GM10248 (cell line): ENCODE measurements at regions not wholly inside any gene's neighbourhood (a gene's known extent, or its start where the extent isn't known, plus 50 kb on each side); places are given as distances from the start of the nearest gene placed in this dataset.

Experiments
- CTCF ChIA-PET: fragments of 300-600 bp; sonication (Branson Sonifier 250); formaldehyde crosslinking; extraction: SDS; loops from one replicate; lab custom pipeline; 2021; ENCODE audit warnings: antibody characterized with exemption; lab: Yijun Ruan, JAX
- POLR2A ChIA-PET: fragments of 350-650 bp; sonication (Branson Sonifier 250); formaldehyde crosslinking; extraction: SDS; loops from one replicate; lab custom pipeline; 2020; ENCODE audit warnings: antibody characterized with exemption; lab: Yijun Ruan, JAX
- DNase-seq: peaks from one replicate; pipeline ENCODE4 v3.0.0; 2012; ENCODE audit errors: extremely low spot score
- TF ChIP-seq, protein P1 (sequence below): IDR thresholded peaks from 2 replicates; pipeline ENCODE4 v1.5.1; 2012; ENCODE audit warnings: mild to moderate bottlenecking, low read depth; ENCODE audit errors: extremely low read depth, missing control alignments, control extremely low read depth

DNA sequence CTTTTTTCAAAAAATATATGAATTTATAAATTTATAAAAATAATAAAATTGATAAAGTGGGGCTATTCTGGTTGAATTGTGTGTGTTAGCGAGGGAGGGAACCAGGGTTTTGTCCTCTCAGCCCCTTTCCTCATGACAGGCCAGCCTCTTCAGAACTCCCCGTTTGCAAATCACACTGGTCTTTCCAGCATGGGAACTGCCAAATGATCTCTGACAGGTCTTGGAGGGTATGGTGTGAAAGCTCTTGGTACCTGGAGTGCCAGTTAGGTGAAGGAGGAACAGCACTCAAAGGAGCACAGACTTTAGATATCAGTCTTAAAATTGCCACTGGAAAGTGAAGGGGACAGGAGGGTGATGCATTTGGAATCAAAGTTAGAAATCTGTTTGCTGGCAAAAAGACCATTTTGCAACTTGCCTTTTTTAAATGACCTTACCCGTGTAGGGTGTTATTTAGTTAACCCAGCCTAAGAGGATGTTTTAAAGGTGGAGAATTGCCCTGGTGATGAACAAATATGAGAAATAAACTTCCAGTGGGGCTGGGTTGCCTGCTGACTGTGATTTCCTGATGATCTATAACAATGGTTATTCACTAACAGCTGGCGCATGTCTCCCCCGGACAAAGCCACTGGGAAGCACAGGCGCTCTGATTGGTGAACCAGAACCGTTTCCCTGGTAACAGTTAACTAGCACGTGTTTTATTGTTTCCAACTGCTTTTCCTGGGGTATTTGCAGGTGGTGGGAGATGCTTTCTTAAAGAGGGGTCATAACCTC is 85.3 kb upstream of the EFEMP1 start:
- DNase-seq: no peak
- CTCF ChIA-PET: no interaction called here
- TF ChIP-seq, protein P1, sequence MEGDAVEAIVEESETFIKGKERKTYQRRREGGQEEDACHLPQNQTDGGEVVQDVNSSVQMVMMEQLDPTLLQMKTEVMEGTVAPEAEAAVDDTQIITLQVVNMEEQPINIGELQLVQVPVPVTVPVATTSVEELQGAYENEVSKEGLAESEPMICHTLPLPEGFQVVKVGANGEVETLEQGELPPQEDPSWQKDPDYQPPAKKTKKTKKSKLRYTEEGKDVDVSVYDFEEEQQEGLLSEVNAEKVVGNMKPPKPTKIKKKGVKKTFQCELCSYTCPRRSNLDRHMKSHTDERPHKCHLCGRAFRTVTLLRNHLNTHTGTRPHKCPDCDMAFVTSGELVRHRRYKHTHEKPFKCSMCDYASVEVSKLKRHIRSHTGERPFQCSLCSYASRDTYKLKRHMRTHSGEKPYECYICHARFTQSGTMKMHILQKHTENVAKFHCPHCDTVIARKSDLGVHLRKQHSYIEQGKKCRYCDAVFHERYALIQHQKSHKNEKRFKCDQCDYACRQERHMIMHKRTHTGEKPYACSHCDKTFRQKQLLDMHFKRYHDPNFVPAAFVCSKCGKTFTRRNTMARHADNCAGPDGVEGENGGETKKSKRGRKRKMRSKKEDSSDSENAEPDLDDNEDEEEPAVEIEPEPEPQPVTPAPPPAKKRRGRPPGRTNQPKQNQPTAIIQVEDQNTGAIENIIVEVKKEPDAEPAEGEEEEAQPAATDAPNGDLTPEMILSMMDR: no peak
- POLR2A ChIA-PET: no interaction called here

DNA sequence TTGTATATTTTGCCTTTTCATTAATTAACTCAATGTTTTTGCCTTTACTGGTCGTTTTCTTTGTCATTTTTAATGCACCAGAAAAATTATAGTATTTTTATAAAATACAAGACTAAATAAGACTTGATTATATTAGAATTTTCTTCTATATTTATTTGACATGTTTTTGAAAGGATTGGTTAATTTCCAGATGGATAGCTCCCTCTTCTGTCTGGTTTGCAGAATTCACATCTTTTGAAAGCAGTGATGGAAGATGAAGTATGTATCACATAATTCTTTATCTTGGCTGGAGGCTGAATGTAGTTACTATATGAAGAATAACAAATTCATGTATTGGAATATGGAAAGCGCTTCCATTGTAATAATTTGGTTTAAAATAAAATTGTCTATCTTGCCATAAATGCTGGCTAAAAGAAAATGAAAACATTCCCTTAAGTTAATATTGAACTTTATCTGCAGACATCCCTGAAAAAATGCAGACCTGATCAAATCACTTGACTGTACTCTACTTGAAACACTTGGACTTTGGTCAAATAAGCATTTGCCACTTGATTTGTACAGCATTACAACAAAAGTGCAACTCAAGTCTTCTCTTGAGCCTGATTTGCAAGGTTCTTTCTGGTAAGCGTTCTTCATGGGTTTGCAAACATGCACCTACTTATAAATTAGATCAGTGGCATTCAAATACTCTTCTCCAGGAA is 86.3 kb upstream of the EFEMP1 start:
- no peak for DNase-seq
- TF ChIP-seq, protein P1: peak; percentile 41
- CTCF ChIA-PET: interaction anchor here (0.7 to 1.3 kb wide), 2 partner anchors 19 to 290 kb away, joined by 3 to 4 read pairs; no protein-coding TSS in a partner anchor
- POLR2A ChIA-PET: no interaction called here

DNA sequence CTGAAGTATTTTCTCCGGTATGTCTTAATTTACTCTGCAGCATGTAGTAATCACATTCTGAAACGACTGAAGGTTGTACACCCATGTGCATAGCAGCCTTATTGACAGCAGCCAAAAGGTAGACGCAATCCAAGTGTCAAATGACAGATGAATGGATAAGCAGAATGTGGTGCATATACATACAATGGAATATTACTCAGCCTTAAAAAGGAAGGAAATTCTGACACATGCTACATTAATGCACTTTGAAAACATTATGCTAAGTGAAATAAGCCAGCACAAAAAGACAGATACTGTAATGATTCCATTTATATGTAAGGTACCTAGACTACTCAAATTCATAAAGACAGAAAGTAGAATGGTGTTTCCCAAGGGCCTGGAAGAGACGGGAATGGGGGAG is 88.0 kb upstream of the EFEMP1 start:
- TF ChIP-seq, protein P1: no peak
- ChIA-PET CTCF (no interaction called here), POLR2A (no interaction called here)
- no peak for DNase-seq

DNA sequence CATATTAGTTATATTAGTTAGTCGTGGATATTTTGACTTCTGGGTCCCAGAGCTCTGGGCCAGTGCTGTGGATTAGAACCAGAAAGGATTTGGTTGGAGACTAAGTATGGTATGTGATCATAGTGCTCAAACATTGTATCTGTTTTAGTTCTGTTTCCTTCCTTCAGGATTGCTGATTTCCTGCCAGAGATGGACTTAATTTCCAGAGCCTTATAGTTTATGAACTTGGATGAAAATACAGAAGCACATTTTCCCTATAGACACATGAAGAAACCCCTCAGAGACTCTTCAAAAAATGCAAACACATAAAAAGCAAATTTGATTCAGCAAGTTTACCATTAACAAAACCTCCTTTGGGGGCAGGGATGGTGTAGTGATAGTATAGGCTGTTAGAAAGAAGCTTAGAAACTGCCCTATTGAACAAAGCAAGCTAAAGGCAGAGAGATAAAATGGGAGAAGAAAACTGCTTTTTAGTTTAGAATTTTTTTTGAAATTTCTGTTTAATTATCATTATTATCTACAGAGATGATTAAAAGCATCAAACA is 88.7 kb upstream of the EFEMP1 start:
- ChIA-PET CTCF (no interaction called here), POLR2A (no interaction called here)

DNA sequence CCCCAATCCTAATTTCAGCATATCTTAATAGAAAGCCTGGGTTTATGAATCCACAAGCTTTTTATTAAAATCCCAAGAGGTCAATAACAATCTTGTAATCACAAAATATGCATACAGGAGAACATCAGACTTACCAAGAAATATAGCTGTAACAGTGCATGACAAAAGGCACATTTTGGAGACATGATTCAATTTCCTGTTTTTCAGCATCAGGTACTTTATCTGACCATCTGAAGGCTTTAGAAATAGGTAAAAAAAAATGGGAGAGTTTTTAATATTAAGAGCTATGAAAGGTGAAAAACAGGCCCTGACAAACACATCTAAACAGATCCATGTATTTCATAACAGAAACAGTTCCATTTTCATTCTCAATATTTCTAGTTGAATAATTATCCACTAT is 89.9 kb upstream of the EFEMP1 start:
- no peak for DNase-seq
- CTCF ChIA-PET: interaction anchor here (1.0 to 1.3 kb wide), 2 partner anchors 8 to 295 kb away, joined by 3 to 4 read pairs; no protein-coding TSS in a partner anchor
- POLR2A ChIA-PET: no interaction called here
- TF ChIP-seq, protein P1: no peak

More for the DNA sequence above, 88.7 kb upstream of the EFEMP1 start:
- TF ChIP-seq, protein P1: no peak
- DNase-seq: no peak

DNA sequence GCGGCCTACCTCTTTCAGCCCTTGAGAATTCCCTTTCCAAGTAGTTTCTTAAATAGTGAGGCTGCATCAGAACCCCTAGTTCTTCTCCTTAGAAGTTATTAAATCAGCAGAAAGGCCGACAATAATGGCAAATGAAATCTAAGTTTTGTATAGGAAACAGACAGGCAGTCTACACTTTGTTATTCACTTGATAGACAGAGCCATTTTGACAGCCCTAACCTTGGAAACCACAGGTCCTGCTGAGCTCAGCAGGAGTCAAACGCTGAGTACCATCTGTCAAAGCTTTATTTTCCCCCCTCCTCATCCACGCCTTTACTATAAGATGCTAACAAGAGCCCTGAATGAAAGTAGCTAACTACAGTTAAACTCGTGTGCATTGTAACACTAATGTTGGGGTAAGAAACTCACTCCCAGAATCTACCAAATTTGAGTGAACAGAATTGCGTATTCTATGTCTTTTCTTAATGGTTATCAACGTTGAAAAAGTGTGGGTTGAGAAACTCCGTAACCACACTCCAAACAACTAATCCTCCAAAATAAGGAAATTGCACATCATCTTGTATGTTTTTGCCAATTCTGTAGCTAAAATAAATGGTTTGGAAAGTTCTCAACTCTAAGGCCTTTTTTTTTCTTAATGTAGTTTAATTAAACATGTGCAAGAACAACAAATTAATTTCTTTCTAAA is 90.6 kb upstream of the EFEMP1 start:
- TF ChIP-seq, protein P1: no peak
- no peak for DNase-seq
- ChIA-PET POLR2A (no interaction called here), CTCF (interaction anchor here (1.0 to 1.4 kb wide), 4 partner anchors 7 to 295 kb away, joined by 3 to 4 read pairs (median 3); partner anchors contain the start of gene CCDC85A)
